ENCODE measurements at regions not wholly inside any gene's neighbourhood (a gene's known extent, or its start where the extent isn't known, plus 50 kb on each side); places are given as distances from the start of the nearest gene placed in this dataset.

GRCh38 chr17:45651145-45651709 is 132.9 kb upstream of the CRHR1 start:
- TF ChIP-seq CTCF (conservative IDR thresholded peaks at IDR 0.05; ENCODE audit: low read length) (no peak), EZH2phosphoT487 (IDR thresholded peaks at IDR 0.05; ENCODE audit: borderline replicate concordance) (no peak)

All from Loucy (cell line).